HG02938 (cell line): ENCODE measurements at regions not wholly inside any gene's neighbourhood (a gene's known extent, or its start where the extent isn't known, plus 50 kb on each side); places are given as distances from the start of the nearest gene placed in this dataset.

Experiments
- ATAC-seq: cut with Tn5 transposase; IDR thresholded peaks from one replicate; pipeline ENCODE4 v1.9.1; 2021; ENCODE audit warnings: mild to moderate bottlenecking, moderate library complexity; ENCODE audit not compliant: unreplicated experiment

GRCh38 chr10:105691811-105692210 is 1050.7 kb downstream of the SORCS3 start:
- ATAC-seq: no peak

GRCh38 chr10:105682911-105683310 is 1041.8 kb downstream of the SORCS3 start:
- no peak for ATAC-seq

GRCh38 chr10:105681051-105681450 is 1040.0 kb downstream of the SORCS3 start:
- ATAC-seq: no peak

GRCh38 chr10:105679781-105680180 is 1038.7 kb downstream of the SORCS3 start:
- no peak for ATAC-seq

GRCh38 chr10:105675333-105675732 is 1034.2 kb downstream of the SORCS3 start:
- no peak for ATAC-seq

- ATAC-seq: no peak
Observed at GRCh38 chr10:105674448-105674847, 1033.4 kb downstream of the SORCS3 start.

- no peak for ATAC-seq
Observed at GRCh38 chr10:105658696-105659095, 1017.6 kb downstream of the SORCS3 start.

- ATAC-seq: no peak
Observed at GRCh38 chr10:105656856-105657255, 1015.8 kb downstream of the SORCS3 start.

- no peak for ATAC-seq
Observed at GRCh38 chr10:105650306-105650705, 1009.2 kb downstream of the SORCS3 start.

- ATAC-seq: no peak
Observed at GRCh38 chr10:105647354-105647753, 1006.3 kb downstream of the SORCS3 start.

GRCh38 chr10:105644978-105645377 is 1003.9 kb downstream of the SORCS3 start:
- ATAC-seq: no peak

GRCh38 chr10:105644559-105644958 is 1003.5 kb downstream of the SORCS3 start:
- no peak for ATAC-seq

GRCh38 chr10:105644091-105644490 is 1003.0 kb downstream of the SORCS3 start:
- no peak for ATAC-seq

GRCh38 chr10:105643660-105644059 is 1002.6 kb downstream of the SORCS3 start:
- no peak for ATAC-seq

- no peak for ATAC-seq
Observed at GRCh38 chr10:105634281-105634680, 993.2 kb downstream of the SORCS3 start.

GRCh38 chr10:105615715-105616365 is 974.8 kb downstream of the SORCS3 start:
- ATAC-seq: no peak

GRCh38 chr10:105611244-105611798 is 970.2 kb downstream of the SORCS3 start:
- no peak for ATAC-seq

GRCh38 chr10:105609451-105609850 is 968.4 kb downstream of the SORCS3 start:
- ATAC-seq: no peak

- no peak for ATAC-seq
Observed at GRCh38 chr10:105605918-105606317, 964.8 kb downstream of the SORCS3 start.

GRCh38 chr10:105605104-105605503 is 964.0 kb downstream of the SORCS3 start:
- no peak for ATAC-seq

GRCh38 chr10:105598207-105598606 is 957.1 kb downstream of the SORCS3 start:
- no peak for ATAC-seq

- no peak for ATAC-seq
Observed at GRCh38 chr10:105597312-105597711, 956.2 kb downstream of the SORCS3 start.

GRCh38 chr10:105596749-105597148 is 955.7 kb downstream of the SORCS3 start:
- ATAC-seq: no peak
